LNCAP (cell line): ENCODE measurements at regions not wholly inside any gene's neighbourhood (a gene's known extent, or its start where the extent isn't known, plus 50 kb on each side); places are given as distances from the start of the nearest gene placed in this dataset.

Experiments used
- TF ChIP-seq, protein P1 (sequence below): fragments of 450-650 bp; IDR thresholded peaks from 2 replicates; pipeline ENCODE4 v1.5.1; 2017; ENCODE audit warnings: mild to moderate bottlenecking

DNA sequence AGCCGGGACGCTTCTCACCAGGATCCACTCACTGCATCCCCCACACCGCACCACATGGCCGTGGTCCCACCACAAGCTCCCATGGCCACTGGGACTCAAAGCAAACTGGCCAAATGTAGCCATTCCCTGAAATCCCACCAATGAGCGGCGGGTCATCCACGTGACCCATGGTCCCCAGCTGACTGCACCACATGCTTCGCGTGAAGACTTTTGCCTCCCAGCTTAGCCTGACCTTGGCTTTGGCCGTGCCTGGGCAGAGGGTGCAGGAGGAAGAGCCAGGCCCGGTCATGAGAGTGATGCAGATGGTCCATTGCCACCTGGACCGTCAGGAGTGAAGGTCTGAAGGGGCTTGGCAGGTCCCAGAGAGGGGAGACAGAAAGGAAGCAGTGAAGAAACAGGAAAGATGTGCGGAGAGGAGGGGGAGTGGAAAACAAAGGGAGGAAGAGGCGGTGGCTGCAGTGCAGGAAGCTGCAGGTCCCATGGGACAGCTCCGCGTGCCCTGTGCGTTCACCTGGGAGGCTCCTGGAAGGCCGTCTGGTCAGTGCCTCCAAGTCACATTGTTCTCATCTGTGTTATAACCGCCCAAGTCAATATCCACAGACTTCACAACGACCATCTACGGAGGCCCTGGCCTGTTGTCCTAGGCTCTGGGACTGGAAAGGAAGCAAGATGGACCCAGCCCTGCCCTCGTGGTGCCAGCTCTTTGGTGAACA is 167.8 kb upstream of the AJAP1 start:
- TF ChIP-seq, protein P1, sequence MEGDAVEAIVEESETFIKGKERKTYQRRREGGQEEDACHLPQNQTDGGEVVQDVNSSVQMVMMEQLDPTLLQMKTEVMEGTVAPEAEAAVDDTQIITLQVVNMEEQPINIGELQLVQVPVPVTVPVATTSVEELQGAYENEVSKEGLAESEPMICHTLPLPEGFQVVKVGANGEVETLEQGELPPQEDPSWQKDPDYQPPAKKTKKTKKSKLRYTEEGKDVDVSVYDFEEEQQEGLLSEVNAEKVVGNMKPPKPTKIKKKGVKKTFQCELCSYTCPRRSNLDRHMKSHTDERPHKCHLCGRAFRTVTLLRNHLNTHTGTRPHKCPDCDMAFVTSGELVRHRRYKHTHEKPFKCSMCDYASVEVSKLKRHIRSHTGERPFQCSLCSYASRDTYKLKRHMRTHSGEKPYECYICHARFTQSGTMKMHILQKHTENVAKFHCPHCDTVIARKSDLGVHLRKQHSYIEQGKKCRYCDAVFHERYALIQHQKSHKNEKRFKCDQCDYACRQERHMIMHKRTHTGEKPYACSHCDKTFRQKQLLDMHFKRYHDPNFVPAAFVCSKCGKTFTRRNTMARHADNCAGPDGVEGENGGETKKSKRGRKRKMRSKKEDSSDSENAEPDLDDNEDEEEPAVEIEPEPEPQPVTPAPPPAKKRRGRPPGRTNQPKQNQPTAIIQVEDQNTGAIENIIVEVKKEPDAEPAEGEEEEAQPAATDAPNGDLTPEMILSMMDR = no peak

DNA sequence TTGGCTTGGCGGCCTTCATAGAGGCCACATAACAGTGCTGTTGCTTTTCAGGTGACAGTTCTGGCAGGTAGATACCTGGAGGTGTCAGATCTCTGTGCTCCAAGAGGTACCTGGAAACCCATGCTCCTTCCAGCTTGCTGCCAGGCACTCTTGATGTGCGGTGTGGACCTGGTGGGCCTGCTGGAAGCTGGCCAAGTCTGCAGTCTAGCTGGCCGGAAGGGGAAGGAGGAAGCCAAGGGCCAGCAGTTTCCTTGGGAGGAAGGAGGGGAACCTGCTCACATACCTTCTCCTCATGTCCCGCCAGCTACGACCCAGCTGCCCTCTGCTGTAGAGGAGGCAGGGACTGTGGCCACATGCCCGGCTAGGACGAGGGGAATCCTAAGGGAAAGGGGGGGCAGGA is 166.4 kb upstream of the AJAP1 start:
- TF ChIP-seq, protein P1 = no peak

DNA sequence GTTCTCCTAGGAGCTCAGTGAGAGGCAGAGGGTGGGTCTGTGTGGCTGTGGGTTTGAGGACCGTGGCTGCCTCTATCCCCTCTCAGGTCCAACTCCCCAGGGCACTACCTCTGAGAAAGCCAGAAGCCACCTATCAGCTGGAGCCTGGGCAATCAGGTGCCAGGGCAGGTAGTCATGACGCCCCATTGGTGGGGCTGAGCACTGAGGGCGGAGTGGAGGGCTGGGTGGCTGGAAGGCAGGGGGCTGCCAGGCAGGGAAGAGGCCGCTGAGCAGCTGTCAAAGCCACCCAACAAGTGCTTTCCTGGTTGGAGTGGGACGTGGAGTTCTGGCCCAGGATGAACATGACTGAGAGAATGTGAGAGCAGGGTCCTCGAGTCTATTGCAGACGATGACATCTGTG is 164.9 kb upstream of the AJAP1 start:
- TF ChIP-seq, protein P1 = no peak

DNA sequence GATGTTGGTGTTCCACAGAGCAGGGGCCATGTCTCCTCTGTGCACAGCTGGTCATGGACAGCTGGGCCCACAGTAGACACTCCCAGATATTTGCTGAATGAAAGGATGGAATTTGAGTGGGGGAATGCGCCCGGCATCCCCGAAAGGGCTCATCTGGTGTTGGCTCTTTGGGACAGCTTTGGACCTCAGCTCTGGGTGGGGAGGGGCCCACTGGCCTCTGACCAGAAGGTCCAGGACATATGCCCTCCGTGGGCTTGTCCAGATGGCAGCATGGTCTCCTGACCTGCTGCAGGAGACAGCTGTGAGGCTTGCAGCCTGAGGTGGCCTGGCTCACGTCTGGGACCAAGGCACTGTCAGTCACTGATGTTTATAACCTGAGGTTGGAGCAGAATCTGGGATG is 160.4 kb upstream of the AJAP1 start:
- TF ChIP-seq, protein P1 = no peak

DNA sequence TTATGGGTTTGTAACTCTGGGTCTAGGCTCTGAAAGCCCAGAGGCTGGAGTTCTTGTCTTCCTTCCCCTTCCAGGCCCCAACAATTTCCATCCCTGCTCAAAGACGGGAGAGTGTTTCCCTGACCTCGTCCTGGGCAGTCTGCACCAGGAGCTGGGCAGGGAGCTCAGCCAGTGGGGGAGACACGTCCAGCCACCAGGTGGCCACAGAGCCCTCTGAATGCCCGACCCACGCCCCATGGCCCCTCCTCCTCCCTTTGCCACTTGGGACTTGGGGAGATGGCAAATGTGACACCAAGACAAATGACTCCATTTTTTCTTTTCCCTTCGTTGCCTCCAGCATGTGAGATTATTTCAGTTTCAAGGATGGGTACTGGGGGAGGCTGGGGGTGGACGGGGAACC is 159.9 kb upstream of the AJAP1 start:
- TF ChIP-seq, protein P1 = peak; percentile 24; the same call in 1 of the 2 replicates

DNA sequence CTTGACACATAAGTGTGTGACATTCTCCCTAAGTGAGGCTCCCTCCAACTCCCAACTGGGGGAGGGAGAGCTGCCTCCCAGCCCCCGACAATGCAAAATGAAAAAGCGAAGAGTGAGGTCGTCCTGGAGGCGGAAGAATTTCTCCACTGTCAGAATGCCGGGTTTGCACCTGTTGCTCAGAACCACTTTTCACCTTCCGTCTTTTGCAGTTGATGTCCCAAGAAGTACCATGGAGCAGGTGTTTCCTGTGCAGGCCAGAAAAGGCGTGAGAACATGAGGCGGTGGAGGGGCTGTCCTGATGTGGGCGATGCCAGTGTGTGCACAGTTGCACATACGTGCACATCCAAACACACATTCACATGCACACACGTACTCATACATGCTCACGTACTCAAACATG is 158.6 kb upstream of the AJAP1 start:
- TF ChIP-seq, protein P1 = no peak

DNA sequence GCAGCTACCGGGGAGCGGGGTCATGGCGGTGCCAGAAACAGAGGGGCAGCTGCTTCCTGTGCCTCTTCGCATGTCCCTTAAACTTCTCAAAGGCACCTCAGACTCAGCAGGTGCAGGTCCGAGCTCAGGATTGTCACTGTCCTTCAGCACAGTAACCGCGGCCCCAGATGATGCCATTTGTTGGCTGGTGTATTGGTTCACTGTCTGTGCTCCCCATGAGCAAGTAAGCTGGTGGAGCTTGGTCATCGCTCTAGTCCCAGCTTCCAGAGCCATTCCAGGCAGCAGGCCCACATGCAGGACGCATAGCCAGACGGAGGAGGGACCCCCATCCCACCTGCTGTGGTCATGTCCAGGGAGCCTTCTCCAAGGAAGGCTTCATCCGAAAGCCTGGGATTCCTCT is 154.0 kb upstream of the AJAP1 start:
- TF ChIP-seq, protein P1 = no peak

DNA sequence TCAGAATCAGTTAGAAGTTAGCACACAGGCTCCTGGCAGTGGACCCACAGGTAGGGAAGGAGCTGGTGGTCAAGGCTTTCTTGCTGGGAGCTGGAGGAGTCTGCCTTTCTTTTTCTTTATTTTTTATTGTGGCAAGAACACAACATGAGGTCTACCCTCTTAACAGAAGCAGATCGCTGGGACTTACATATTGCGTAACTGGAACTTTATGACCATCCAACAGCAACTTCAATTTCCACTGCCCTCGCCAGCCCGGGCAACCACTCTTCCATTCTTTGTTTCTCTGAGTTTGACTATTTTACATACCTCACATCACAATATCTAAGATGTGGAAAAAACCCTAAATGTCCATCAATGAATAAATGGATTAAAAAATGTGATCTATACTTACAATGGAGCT is 147.8 kb upstream of the AJAP1 start:
- TF ChIP-seq, protein P1 = no peak
